Natural killer cell (primary cell): ENCODE measurements at regions not wholly inside any gene's neighbourhood (a gene's known extent, or its start where the extent isn't known, plus 50 kb on each side); places are given as distances from the start of the nearest gene placed in this dataset.

ENCODE experiments used
- ATAC-seq, 3 donors: fragments of 150-1000 bp in 2 of 3; fragments of 200-7000 bp in 1 of 3; cut with Tn5 transposase; 1 replicate in 1 of 3; 2 replicates in 2 of 3; pipeline ENCODE4 v1.10.0; 2021; ENCODE audit warnings: mild to moderate bottlenecking in 2 of 3, moderate library complexity in 2 of 3
- DNase-seq, 2 donors: peaks; one replicate each; pipeline versions ENCODE4 v3.0.0 to v3.0.0-alpha.2; 2013 to 2021; ENCODE audit warnings: mixed read lengths in 1 of 2
- H3K27ac ChIP-seq: one replicate; pipeline ENCODE4 v1.5.1; 2013; ENCODE audit warnings: mild to moderate bottlenecking, low read length
- H3K27me3 ChIP-seq: one replicate; pipeline ENCODE4 v1.6.1; 2013; ENCODE audit warnings: low read length; ENCODE audit not compliant: control insufficient read depth, insufficient read depth
- H3K36me3 ChIP-seq: one replicate; pipeline ENCODE4 v1.6.1; 2013; ENCODE audit warnings: low read length; ENCODE audit not compliant: control insufficient read depth, insufficient read depth
- H3K4me1 ChIP-seq: one replicate; pipeline ENCODE4 v1.6.1; 2013; ENCODE audit warnings: low read length; ENCODE audit not compliant: control insufficient read depth, insufficient read depth
- H3K4me3 ChIP-seq: one replicate; pipeline ENCODE4 v1.5.1; 2013; ENCODE audit warnings: low read length
- H3K9me3 ChIP-seq: one replicate; pipeline ENCODE4 v1.6.1; 2013; ENCODE audit warnings: low read length; ENCODE audit not compliant: control insufficient read depth, insufficient read depth
- H3K27ac Mint-ChIP-seq, 2 donors: one replicate each; pipeline ENCODE4 v1.8.0; 2022; ENCODE audit warnings: mild to moderate bottlenecking in 2 of 2, mixed read lengths in 2 of 2, moderate library complexity in 1 of 2
- H3K27me3 Mint-ChIP-seq, 2 donors: one replicate each; pipeline ENCODE4 v1.8.0; 2022; ENCODE audit warnings: low read depth in 2 of 2, mixed read lengths in 2 of 2
- H3K36me3 Mint-ChIP-seq: one replicate; pipeline ENCODE4 v1.8.0; 2022; ENCODE audit warnings: mixed read lengths
- H3K4me1 Mint-ChIP-seq, 2 donors: one replicate each; pipeline ENCODE4 v1.8.0; 2022; ENCODE audit warnings: mixed read lengths in 2 of 2
- H3K4me3 Mint-ChIP-seq: one replicate; pipeline ENCODE4 v1.8.0; 2022; ENCODE audit warnings: mild to moderate bottlenecking, moderate library complexity, mixed read lengths
- H3K9me3 Mint-ChIP-seq, 2 donors: one replicate each; pipeline ENCODE4 v1.8.0; 2022; ENCODE audit warnings: mixed read lengths in 2 of 2
- WGBS: methylation state at CpG from one replicate; pipeline ENCODE4 v1.1.7; 2013; ENCODE audit warnings: missing lambda C conversion rate; ENCODE audit not compliant: insufficient coverage; 5-methylcytosine and 5-hydroxymethylcytosine counted together
- intact Hi-C: fragments of 100-400 bp; cut with micrococcal nuclease; formaldehyde crosslinking; loops from one replicate; pipeline ENCODE4 v1.14.2; 2022
- TF ChIP-seq, protein P1 (sequence below): fragments of 200-600 bp; IDR thresholded peaks from one replicate; pipeline ENCODE4 v1.8.0; 2022; ENCODE audit warnings: antibody characterized with exemption

GRCh38 chr20:39849171-39849570 is 839.9 kb downstream of the MAFB start:
- no peaks in the 10 kb centered on the region for H3K4me1 ChIP-seq
- Mint-ChIP-seq H3K4me3 (no peak overlapping the region), H3K27me3 (no peaks in the 10 kb centered on the region), H3K9me3 (no peaks in the 10 kb centered on the region), H3K27ac (no peak overlapping the region), H3K4me1 (no peaks in the 10 kb centered on the region), H3K36me3 (no peaks in the 10 kb centered on the region)
- 90% methylated on average over 5 of the region's 5 CpGs for WGBS
- DNase-seq (no peak), ATAC-seq (no peak)
- intact Hi-C loops, result no loop called here
- H3K36me3 ChIP-seq, result no peaks in the 10 kb centered on the region
- TF ChIP-seq, protein P1, sequence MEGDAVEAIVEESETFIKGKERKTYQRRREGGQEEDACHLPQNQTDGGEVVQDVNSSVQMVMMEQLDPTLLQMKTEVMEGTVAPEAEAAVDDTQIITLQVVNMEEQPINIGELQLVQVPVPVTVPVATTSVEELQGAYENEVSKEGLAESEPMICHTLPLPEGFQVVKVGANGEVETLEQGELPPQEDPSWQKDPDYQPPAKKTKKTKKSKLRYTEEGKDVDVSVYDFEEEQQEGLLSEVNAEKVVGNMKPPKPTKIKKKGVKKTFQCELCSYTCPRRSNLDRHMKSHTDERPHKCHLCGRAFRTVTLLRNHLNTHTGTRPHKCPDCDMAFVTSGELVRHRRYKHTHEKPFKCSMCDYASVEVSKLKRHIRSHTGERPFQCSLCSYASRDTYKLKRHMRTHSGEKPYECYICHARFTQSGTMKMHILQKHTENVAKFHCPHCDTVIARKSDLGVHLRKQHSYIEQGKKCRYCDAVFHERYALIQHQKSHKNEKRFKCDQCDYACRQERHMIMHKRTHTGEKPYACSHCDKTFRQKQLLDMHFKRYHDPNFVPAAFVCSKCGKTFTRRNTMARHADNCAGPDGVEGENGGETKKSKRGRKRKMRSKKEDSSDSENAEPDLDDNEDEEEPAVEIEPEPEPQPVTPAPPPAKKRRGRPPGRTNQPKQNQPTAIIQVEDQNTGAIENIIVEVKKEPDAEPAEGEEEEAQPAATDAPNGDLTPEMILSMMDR, result no peak
- no peaks in the 10 kb centered on the region for H3K9me3 ChIP-seq
- H3K27ac ChIP-seq, result no peak overlapping the region
- no peak overlapping the region for H3K4me3 ChIP-seq
- H3K27me3 ChIP-seq, result no peaks in the 10 kb centered on the region

GRCh38 chr20:39839399-39840119 is 849.5 kb downstream of the MAFB start:
- intact Hi-C loops, result loop anchor here (10.0 kb wide), 1 partner anchor 55 kb away; no protein-coding TSS in a partner anchor
- Histone ChIP-seq H3K4me3 (no peak overlapping the region), H3K4me1 (no peaks in the 10 kb centered on the region), H3K9me3 (no peaks in the 10 kb centered on the region), H3K27ac (no peak overlapping the region), H3K36me3 (no peaks in the 10 kb centered on the region), H3K27me3 (no peaks in the 10 kb centered on the region)
- Mint-ChIP-seq H3K27me3 (peaks cover 0 to 4% of the 10 kb centered on the region in 2 donors), H3K27ac (no peak overlapping the region), H3K36me3 (no peaks in the 10 kb centered on the region), H3K9me3 (no peaks in the 10 kb centered on the region), H3K4me1 (no peaks in the 10 kb centered on the region), H3K4me3 (no peak overlapping the region)
- TF ChIP-seq, protein P1, result no peak
- ATAC-seq (no peak), DNase-seq (no peak)
- WGBS, result 90% methylated on average over 9 of the region's 9 CpGs

DNA sequence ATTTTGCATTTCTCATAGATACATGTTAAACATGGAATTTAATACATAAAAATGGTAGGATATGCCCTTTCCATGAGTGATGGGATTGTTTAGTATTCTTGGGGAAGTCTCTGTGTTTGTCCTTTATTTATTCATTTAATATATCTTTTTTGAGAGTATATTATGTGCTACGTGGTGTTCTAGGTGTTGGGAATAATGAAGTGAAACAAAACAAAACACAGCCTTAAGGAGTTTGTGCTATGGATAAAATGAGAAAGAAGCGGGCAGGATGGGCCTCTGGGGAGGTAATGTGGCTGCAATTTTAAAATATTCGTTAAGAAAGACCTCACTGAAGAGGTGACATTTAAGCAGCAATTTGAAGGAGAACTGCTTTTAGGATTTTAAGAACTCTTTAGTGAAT is 851.5 kb downstream of the MAFB start:
- Mint-ChIP-seq H3K27ac (no peak overlapping the region), H3K36me3 (no peaks in the 10 kb centered on the region), H3K4me1 (no peaks in the 10 kb centered on the region), H3K27me3 (peaks cover 0 to 4% of the 10 kb centered on the region in 2 donors), H3K9me3 (peaks cover 0 to 4% of the 10 kb centered on the region in 2 donors), H3K4me3 (no peak overlapping the region)
- intact Hi-C loops, result loop anchor here (10.0 kb wide), 1 partner anchor 57 kb away; no protein-coding TSS in a partner anchor
- Histone ChIP-seq H3K4me3 (no peak overlapping the region), H3K36me3 (no peaks in the 10 kb centered on the region), H3K27me3 (no peaks in the 10 kb centered on the region), H3K27ac (no peak overlapping the region), H3K4me1 (no peaks in the 10 kb centered on the region), H3K9me3 (no peaks in the 10 kb centered on the region)
- DNase-seq (no peak), ATAC-seq (no peak)
- WGBS, result 80% methylated on average over 3 of the region's 3 CpGs
- TF ChIP-seq, protein P1, result no peak
